NK-92 treated with Interleukin-12 subunit alpha and Interleukin-12 subunit beta, amount 100 ng/mL, for 24 hours (cell line): ENCODE measurements at regions not wholly inside any gene's neighbourhood (a gene's known extent, or its start where the extent isn't known, plus 50 kb on each side); places are given as distances from the start of the nearest gene placed in this dataset.

Experiments used
- DNase-seq: peaks from one replicate; lab custom pipeline; 2025; lab: John Stamatoyannopoulos, UW

DNA sequence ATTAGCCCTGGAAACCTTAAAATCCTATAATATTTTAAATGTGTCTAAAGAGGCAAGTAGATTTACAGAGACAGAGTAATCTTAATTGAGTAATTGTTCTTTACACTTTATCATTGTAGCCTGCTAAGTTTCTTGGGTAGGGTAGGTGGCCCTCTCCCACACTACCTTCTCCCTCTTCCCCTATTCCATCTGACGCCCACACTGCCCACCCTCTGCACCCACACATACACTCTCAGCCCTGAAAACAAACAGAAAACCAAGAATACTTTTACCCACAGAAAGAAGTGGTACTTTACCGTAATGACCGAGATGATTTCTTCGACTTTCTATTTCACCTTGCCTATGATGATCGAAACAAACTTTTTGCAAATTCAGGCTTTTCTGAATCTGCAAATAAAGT lies 320.4 kb upstream of the OBI1 start:
- DNase-seq: no peak

- no peak for DNase-seq
Measured at GRCh38 chr13:78978381-78978998, 319.5 kb upstream of the OBI1 start.

DNA sequence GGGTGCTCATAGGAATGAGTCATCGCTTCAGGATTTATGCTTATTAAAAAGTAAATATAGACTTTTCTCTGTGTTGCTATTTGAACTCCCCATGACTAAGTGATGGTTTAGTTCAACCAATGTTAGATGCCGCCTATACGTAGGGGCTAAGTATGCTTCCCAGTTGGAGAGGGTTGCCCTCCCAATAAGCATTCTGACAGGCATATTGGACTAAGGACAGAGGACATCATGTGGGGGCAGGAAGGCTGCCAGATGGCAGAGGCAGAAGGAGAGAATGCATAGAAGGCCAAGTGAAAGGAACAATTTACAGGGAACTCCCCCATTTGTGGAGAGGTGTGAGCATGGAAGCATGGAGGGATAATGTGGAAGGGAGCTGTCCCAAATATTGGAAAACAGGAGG lies 318.4 kb upstream of the OBI1 start:
- DNase-seq: no peak

GRCh38 chr13:78976696-78977095 lies 317.7 kb upstream of the OBI1 start:
- DNase-seq: no peak

- DNase-seq: no peak
Measured at GRCh38 chr13:78972561-78972960, 313.6 kb upstream of the OBI1 start.

- DNase-seq: no peak
Measured at GRCh38 chr13:78971355-78972025, 312.5 kb upstream of the OBI1 start.

DNA sequence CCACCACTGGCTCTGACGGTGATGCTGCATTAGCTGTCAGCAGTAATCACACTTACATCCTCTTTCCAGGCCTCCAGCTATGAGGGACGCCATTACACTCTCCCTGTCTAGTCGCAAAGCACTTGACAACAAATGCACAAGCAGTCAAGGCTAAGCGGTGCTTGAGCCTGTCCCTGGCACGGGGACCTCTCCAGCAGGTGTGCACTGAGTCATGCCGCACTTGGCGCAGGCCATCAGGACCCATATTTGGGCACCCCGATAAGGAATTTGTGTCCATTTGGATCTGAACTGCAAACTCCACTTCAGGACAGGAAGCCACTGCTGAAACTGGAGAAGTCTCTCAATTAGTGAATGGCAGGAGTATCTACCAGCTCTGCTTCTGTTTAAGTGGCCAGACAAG lies 301.9 kb upstream of the OBI1 start:
- DNase-seq: no peak

GRCh38 chr13:78958006-78958405 lies 299.1 kb upstream of the OBI1 start:
- DNase-seq: no peak

DNA sequence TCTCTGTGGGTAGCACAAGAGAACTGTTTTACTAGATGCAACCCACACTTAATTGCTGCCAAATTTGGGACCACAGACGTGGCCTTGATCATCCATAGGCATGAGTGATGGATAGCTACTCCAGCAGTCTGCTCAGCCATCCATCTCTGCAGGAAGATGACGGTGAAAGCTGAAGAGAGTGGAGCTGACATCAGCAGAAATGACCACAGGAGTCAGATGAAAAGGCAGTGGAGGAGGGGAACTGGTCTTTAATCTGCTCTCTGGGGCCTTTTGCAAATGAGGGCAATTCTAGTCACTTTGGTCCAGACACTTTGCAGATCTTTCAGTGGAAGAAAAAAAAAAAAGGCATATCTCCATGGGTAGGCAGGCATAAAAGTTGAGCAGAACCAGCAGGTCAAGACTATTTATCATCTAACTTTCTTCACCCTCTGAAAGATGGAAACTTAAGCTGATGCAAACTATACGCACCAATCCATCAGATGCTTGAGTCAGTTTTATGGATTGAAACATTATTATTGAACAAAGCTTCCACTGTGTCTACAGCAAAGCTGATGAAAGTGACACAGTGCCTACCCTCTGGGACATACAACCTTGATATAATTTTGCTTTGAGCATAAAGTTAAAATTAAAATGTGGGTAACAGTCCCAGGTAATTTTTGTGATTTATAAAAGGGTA lies 281.6 kb upstream of the OBI1 start:
- DNase-seq: no peak

DNA sequence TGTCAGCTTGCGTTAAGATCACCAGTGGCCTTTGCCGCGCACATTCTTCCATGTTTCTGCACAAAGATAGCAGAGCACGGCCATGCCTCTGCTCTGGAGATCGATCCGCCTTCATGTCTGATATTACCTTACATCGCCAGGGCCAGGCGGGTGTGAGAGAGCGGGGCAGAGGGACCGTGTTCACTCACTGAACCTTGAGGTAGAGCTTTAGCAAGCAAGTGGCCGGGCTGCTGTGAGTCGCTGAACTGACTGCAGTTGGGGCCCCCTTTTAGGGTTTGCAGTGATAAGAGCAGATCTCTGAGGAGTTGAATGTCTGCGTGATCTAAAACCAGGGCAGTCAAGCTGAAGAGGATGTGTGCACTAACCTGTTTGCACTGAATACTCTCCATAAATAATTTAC lies 275.4 kb upstream of the OBI1 start:
- DNase-seq: no peak

GRCh38 chr13:78915015-78915414 lies 256.1 kb upstream of the OBI1 start:
- no peak for DNase-seq

GRCh38 chr13:78913656-78914055 lies 254.7 kb upstream of the OBI1 start:
- no peak for DNase-seq

GRCh38 chr13:78910147-78910546 lies 251.2 kb upstream of the OBI1 start:
- DNase-seq: no peak

DNA sequence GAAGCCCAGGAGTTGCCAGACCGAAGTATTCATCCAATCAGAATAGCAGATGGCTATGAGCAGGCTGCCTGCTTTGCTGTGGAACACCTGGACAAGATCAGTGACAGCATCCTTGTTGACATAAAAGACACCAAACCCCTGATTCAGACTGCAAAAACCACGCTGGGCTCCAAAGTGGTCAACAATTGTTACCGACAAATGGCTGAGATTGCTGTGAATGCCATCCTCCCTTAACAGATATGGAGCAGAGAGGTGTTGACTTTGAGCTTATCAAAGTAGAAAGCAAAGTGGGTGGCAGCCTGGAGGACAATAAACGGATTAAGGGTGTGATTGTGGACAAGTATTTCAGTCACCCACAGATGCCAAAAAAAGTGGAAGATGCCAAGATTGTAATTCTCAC lies 250.3 kb upstream of the OBI1 start:
- no peak for DNase-seq

- DNase-seq: no peak
Measured at GRCh38 chr13:78907006-78907405, 248.1 kb upstream of the OBI1 start.

DNA sequence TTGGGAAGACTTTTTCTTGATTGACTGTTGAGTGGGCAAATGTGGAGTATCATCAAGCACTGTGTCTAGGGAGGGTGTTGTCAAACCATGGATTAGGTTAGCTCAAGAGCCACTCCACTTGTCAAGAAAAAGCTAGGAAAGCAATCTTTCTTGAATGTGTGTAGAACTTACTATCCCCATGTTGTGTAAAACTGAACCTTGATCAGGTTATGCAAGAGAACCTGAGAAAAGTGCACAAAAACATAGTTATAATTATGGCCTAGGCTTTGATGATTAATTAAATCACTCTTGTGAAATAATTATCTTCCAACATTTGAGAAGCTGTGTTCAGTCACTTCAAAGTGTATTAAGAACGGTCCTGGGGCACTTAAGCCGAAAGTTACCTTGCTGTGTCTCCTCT lies 238.2 kb upstream of the OBI1 start:
- DNase-seq: no peak

DNA sequence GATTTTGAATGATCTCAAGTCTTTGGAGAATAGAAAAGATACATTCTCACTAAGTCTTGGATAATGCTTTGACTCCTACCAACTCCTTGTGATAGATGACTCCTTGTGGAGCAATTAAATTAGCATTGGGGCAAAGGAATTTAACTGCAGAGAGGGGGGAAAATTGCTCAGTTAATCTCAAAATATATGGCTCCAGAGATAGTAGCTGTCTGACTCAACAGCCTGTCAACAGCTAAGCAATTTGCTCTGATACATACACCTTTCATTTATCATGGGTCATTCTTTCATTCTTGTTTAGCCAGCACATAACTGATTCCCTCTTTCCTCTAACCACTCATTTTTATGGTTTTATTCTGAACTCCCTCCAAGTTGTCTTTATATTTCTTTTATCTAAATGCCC lies 225.6 kb upstream of the OBI1 start:
- DNase-seq: no peak

DNA sequence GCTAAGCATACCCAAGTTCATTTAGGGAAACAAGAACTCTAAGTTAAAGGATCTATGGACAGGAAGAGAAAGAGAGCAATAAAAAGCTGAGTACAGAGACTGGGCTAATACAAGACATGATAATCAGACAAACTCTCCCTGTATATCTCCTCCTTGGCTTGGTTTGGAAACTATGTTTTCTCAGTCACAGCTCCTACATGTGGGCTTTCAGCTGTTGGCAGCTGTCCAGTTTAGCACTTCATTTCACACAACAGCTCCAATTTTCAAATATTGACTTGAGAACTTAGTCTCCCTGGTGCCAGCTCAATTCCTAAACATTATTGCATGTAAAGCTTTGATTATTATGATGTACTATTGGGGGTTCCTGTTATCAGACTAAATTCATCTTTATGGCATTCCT lies 222.8 kb upstream of the OBI1 start:
- no peak for DNase-seq

DNA sequence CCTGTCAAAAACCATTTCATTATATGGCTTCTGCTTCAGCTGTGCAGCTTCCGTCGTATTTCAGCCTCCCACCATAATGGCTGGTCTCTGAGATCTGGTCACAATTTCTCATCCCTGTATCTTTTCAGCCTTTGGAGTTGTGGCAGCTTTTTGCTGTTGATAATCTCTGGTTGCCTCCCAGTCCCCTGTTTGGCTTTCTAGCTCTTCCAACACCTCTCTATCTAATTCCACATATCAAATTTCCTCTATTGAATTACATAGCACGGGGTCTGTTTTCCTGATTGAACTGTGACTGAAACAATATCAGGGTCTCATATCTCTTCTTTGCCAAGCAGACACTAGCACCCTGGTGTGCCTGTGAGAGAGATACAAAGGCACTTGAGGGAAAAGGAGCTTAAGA lies 222.1 kb upstream of the OBI1 start:
- DNase-seq: no peak

GRCh38 chr13:78876915-78877549 lies 218.1 kb upstream of the OBI1 start:
- DNase-seq: no peak

GRCh38 chr13:78875792-78876580 lies 217.0 kb upstream of the OBI1 start:
- DNase-seq: no peak

DNA sequence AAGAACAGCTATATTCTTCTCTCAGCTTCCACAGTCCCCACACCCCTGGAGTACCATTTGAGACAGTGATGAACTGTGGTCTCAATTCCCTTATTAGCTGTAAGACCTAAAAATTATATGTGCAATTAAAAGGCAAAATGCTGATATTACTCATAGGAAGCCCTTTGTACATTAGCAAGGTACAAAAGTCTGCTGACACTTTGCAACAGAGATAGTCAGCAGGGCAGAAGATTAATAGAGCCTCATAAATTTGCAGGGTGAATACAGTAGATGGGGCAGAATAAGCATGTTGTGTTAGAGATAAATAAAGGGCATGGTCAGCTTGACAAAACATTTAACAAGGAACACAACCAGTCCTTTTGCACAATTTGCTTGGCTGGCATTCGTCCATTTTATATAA lies 210.0 kb upstream of the OBI1 start:
- no peak for DNase-seq
